DMS114 treated with DMSO at 0.1 percent for 48 hours (cell line): ENCODE measurements at regions not wholly inside any gene's neighbourhood (a gene's known extent, or its start where the extent isn't known, plus 50 kb on each side); places are given as distances from the start of the nearest gene placed in this dataset.

Source experiments
- DNase-seq: peaks from one replicate; lab custom pipeline; 2025; ENCODE audit not compliant: unreplicated experiment; lab: John Stamatoyannopoulos, UW

DNA sequence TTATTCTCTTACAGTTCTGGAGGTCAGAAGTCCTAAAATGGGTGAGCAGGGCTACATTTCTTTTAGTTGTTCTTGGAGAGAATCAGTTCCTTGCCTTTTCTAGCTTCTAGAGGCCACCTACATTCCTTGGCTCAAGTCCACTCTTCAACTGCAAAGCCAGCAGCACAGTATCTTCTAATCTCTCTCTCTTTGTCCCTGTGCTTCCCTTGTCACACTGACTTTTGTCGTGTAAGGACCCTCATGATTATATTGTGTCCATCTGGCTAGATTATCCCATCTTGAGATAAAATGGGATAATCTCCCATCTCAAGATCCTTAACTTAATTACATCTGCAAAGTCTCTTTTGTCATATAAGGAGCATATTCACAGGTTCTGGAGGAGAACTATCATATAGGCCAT lies 359.0 kb downstream of the ADRA2A start:
- no peak for DNase-seq

DNA sequence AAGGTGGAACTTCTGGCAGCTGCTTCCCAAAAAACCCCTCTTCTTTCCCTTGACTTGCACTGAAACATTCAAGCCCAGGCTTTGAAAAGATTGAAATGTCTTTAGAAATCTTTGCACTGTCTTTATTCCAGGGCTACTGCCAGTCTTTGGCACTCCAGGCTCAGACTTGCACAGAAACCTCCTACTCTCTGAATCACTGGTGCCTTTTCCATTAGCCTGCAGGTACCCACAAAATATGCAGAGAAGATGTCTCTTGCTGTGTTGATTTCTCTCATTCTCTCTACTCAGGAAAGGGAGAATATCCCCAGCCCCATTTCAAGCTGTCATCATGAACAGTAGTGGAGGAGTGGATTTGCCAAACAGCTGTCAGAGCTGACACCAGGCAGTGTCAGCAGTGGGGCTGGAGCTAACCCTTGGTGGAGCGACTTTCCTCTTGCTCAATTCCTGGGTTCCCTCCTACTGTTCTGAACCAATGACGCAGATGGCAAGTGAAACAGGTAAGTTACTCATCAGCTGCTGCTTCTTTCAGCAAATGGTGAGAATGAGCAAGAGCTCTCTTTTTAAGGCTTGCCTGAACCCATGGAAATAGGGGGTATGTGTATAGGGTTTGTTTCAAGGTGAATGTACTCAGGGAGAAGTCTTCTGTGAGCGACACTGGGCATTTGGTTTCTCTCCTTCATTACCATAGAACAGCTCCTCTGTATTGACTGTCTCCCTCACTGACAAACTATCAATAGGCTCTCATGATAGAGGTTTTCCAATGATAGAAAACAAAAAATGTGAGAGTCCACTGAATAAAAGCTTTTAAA lies 362.4 kb downstream of the ADRA2A start:
- DNase-seq, result no peak

DNA sequence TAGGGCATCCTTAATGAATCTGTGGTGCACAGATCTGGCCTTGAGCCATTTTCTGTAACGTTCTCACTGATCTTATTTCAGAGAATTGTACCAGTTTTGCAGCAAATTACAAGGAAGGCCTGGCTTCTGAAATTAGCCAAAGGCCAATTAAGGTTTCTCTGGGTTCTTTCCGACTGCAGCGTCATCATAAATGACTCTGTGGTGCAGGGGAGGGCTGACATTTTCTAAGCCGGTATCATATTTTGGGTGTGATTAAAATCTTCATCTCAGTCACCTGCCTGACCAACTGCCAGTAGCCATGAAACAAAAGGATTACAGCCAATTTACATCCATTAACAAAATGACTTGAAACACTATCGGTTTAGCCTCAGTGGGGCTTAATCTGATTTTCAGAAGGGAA lies 363.7 kb downstream of the ADRA2A start:
- DNase-seq, result no peak

DNA sequence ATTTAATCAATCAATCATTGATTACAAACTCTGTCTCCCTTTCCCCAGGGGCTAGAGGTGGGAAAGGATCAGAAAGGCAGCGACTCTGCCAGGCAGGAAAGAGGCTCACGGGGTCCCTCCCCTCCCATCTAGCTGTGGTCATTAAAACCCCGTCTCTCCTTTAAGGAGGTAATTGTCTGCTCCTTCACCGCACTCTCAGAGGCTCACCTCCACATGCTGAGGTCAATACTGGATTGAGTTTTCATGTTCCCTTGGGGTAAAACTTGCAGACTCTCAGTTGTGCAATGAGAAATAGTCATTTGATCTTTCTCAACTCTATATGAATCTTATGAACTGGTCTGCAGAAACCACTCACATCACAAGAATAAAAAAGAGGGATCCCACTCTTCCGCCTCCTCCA lies 368.8 kb downstream of the ADRA2A start:
- DNase-seq, result no peak

DNA sequence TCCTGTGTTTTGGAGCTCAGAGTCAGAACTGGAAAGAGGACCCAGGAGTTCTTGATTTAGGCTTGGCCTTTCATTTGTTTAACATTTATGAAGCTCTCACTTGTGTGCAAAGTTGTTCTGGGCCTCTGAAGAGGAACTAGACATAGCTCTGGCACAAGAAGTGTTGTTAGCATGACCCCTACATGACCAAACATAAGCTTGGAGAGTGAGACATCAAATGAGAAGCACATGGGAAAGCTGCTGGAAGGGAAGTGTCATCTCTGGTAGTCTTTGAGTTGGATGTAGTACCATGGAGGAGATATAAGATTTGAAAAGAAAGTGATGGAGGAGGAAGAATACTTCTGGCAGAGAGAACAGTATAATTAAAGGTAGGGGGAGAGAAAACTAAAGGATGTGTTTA lies 370.1 kb downstream of the ADRA2A start:
- no peak for DNase-seq

DNA sequence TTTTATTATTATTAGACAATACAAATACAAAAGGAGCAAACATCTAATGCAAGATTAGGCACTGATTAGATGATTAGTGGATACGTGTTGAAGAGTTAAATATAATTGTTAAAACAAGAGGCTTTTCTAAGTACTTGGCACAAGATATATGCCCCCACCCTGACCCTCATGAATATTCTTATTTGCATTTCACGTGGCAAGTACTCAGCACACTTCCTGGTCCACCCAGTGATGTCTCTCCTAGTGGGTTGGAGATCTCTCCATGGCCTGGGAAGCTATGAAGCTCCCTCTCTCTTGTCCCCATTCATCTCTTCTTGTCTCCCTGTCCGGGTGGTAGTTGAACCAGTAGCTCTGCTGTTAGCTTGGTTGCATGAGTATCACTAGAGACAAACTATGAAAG lies 375.3 kb downstream of the ADRA2A start:
- DNase-seq, result no peak

DNA sequence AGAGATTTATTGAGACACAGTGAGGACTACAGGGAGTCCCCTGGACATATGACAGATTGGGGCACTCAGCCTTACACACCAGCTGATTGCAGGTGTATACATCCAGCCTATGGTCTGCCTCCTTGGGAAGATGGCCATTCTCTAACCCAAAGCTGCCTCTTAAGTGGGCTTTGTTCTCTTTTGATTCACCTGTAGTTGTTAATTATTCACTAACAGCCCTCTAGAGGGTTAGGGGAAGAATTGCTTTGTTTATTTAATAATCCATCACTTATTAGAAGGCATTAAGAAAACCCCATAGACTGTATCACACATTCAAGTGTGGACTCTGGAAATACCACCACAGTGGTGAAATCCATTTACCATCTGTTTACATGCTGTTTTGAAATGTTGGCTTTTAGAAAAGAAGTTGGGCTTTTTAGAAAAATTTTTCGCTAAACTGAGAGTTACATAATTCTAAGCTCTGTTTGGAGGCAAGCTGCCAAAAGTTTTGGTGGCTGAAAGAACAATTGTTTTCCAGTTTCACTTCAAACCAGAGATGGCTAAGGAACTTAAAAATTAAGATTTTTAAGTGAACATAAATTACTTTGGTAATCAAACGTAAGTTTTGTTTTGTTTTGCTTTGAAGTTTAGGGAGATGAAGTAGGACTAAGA lies 379.1 kb downstream of the ADRA2A start:
- DNase-seq, result no peak

DNA sequence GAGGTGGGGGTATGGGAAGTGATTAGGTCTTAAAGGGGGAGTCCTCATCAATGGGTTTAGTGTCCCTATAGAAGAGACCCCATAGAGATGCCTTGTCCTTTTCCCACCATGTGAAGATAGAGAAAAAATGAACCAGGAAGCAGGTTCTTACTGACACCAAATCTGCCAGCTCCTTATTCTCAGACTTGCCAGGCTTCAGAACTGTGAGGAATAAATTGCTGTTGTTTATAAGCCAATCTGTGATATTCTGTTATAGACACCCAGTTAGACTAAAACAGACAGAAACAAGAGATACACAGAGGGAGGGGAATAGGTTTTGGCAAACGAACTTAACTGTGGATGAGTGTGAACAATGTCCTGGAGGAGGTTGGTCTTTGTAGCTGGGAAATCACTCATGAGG lies 381.4 kb downstream of the ADRA2A start:
- no peak for DNase-seq

DNA sequence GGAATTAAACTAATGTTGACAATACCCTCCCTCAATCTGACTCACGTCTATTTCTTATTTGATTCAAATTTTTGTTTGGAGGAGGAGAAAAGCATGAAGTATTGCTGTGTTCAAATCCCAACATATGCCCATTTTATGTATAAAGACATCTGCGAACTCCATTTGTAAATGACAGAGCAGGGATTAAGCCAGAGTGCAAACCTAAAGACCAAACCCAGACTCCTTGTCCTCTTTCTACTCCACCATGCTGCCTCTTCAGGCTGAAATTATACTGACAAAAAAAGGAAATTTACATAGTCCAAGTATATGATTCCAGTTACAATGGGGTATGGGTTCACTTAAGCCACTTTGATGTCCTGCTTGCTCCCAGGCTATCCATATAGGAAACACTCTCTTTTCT lies 383.1 kb downstream of the ADRA2A start:
- DNase-seq, result no peak

DNA sequence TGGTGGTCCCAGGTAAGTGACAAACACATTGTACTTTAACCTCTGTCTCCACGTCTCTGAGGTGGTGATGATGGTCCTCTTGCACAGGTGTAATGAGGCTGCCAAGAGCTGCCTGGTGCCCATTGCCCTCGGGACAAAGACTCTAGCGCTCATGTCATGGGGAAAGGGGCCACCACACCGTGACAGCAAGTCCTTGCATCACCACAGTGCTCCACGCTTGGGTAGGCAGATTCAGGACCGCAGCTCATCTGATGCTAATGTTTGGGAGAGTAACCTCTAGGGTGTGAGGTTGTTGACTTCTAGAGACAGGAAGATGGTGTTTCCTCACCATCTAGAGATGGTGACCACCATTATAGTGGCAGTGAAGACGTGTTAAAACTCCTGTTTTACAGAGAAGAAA lies 395.6 kb downstream of the ADRA2A start:
- DNase-seq, result no peak

DNA sequence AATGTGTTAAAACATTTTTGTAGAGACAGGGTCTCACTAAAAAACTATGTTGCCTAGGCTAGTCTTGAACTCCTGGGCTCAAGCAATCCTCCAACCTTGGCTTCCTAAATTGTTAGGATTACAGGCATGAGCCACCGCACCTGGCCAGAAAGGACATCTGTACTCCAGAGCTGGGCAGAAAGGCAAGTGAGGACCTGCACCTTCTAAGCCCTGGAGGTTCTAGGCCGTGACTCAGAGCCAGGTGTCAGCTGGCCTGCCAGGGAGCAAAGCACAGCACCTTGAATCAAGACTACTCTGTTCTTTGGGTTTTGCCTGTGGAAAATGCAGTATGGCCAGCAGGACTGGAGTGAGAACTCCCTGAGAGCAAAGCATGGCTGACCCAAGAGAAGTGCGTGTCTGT lies 396.5 kb downstream of the ADRA2A start:
- no peak for DNase-seq

DNA sequence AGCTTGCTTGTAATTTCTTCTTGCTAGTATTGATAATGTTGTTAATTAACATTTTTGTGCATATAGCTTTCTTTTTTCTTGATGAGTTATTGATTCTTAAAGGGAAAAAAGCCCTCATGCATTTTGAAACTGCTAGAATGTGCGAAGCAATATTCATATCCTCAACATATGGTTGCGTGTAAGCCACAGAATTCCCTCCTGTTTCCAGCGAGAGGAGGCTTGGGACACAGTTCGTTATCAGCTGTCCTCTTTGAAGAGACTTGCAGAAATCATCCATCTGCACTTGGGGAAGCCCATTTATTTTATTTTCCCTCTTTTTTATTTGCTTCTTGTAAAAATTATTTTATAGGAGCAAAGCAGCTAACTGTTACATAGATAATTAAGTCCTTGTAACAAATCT lies 398.0 kb downstream of the ADRA2A start:
- DNase-seq, result no peak

DNA sequence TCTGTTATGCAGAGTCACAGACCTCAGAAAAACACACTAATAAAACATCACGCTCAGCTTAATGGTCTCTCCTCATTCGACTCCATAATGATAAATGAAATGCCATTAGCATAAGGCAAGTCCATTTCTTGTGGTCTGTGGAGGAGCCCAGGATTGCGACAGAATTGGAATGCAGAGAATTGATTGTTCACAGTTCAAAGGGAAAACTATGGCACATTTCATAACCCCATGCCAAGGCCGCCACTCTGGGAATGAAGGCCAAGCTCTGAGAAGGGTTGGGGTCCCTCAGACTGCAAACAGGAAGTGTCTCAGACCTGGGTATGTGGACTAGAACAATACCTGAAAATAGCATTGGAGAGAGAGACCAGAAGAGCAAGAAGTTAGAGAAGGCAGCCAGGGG lies 398.9 kb downstream of the ADRA2A start:
- DNase-seq, result no peak

DNA sequence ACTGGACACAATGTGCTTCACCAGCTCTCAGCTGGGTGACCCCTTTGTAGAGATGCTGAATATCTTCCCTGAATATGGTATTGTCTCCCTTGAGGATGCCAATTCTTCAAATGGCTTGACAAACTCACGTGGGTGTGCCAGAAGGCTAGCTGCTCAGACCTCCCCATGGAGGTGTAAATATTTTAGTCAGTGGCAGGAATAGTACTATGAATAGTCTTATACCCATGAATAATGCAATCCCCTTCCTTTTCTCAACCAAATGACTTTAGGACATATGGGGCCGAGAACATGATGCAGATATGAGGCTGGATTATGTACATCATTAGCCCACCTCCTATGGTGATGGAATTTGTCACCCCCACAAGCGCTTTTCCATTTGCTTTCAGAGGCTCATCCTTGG lies 401.8 kb downstream of the ADRA2A start:
- no peak for DNase-seq

DNA sequence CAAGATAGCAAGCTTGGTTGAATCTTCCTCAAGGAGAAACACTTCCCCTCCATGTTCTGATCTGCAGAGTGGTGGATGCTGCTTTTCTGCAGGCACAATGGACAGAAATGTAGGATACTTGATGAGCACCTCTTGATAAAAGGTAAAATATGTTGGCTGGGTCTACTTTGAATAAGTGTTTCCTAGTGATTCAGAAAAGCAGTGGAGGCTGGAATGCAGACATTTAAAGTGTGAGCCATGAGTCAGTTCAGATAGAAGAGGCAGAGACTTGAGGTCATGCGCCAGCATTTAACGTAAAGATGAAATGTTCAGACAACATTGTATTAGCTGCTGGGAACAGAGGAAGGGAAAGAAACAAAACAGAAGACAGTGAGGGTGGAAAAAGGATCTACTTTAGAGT lies 403.1 kb downstream of the ADRA2A start:
- no peak for DNase-seq

DNA sequence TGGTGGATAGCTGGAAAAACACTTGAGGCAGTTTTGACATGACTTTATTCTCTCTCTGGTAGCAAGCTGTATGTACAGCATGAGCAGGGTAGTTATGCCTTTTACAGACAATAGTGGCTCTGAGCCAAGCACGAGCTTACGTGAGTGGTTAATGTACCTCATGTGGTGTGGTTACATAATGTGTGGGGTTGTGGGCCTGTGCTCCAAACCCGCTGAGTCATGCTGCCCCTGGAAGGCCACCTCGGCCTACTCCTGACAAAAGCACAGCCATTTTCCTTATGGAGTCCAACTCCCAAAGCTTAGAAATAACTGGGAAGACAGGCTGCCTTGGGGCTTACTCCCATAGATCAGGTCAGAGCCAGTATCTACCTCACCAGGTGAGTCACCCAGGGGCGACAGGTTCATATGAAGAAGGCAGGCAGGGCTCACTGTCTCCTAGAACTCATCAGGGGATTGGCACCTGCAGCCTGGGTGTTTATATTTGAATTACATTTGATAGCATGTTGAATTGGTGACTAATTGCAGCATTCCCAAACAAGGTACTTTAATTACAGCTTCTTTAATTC lies 404.5 kb downstream of the ADRA2A start:
- DNase-seq, result no peak

DNA sequence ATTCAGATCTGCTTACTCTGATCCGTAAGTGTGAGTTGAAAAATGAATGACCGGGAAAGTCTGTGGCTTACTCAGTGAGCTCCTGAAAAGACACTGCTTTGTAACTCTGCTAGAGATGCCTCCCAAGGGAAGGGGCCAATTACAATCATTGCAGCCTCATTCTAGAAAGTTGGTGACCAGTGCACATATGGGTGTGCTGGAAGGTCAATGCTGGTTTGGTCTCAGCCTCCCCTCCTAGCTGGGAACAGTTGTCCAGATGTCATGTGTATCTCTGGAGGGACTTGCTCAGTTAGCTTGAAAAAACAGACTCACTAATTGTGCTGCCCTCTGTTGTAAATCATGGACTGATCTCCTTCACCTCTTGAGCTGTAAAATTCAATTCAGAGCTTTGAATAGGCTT lies 405.0 kb downstream of the ADRA2A start:
- DNase-seq, result no peak

DNA sequence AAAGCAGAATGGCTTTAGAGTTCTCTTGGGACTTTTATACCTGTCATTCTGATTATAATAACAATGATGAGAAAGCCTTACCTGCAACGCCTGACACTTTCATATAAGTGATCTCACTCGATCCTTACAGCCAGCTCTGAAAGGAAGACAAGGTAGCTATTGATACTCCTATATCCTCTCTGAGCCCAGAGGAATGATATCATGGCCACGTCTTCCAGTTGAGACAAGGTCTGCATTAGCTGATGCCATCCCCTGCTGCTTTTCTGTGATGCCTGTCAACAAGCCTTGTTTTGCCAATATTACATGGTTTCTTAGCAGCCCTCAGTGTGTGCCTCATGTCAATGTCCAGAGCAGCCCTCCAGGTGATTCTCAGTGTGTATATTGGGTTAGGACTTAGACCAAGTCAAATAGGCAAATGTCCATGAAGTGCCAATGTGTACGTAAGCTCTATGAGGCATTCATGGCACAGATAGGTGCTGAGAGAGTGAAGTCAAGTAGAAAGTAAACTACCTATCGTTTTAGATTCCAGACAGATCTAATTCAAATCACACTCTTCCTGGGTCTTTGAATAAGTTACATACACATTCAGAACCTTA lies 405.9 kb downstream of the ADRA2A start:
- DNase-seq, result no peak

DNA sequence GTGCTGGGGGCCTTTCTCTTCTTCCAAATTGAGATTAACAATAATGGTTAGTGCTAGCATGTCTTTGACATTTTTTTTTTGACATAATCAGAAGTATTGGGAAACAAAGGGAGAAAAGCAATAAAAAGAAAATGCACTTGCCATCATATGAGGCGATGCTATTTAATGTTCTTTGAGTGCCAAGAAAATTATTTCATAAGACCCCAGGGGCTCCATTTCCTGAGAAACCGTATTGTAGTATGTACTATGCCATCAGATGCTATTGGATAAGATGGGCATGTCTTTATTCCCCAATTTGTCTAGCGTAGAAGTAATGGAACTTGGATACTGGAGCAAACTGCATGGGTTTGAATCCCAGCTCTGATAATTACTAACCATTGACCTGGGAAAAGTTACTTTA lies 408.9 kb downstream of the ADRA2A start:
- no peak for DNase-seq

DNA sequence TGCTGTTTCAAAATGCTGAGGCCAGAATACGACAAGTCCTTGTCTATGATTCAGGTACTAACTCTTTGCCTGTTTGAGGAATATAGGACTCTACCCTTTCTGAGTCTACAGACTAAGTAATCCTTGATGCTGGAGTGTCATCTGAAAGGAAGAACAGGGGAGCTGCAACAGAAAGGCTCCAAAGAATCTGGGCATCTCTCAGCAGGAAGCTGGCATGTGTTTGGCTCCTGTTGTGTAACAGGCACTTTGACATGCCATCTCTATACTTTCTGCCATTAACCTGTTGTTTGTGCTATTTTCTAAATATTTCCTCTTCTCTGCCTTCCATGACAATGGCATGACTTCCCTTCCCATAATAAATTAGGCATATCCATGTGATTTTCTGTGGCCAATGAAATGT lies 409.5 kb downstream of the ADRA2A start:
- no peak for DNase-seq

DNA sequence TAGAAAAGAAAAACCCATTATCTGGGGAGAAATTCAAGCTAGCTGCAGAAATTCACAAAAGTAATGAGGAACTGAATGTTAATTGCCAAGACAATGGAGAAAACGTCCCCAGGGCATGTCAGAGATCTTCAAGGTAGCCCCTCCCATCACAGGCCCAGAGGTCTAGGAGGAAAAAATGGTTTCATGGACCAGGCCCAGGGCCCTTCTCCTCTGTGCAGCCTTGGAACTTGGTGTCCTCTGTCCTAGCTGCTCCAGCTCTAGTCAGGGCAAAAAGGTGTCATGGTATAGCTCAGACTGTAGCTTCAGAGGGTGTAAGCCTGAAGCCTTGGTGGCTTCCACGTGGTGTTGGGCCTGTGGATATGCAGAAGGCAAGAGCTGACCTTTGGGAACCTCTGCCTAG lies 411.8 kb downstream of the ADRA2A start:
- DNase-seq, result no peak

DNA sequence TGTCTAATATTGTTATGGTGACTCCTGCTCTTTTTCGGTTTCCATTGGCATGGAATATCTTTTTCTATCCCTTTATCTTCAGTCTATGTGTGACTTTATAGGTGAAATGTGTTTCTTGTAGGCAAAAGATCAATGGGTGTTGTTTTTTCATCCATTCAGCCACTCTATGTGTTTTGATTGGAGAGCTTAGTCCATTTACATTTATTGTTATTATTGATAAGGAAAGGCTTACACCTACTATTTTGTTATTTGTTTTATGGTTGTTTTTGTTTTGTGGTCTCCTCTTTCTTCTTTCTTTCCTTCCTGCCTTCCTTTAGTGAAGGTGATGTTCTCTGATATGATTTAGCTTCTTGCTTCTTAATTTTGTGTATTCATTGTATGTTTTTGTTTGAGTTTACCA lies 414.3 kb downstream of the ADRA2A start:
- DNase-seq, result no peak
